Smooth muscle cell (in vitro differentiated cells): ENCODE measurements at regions not wholly inside any gene's neighbourhood (a gene's known extent, or its start where the extent isn't known, plus 50 kb on each side); places are given as distances from the start of the nearest gene placed in this dataset.

ENCODE experiments used
- DNase-seq: peaks from one replicate; lab custom pipeline; 2025; ENCODE audit not compliant: unreplicated experiment; lab: John Stamatoyannopoulos, UW
- H2AFZ ChIP-seq: fragments of 200-600 bp; sonication (generic); 2 replicates; pipeline ENCODE4 v1.6.0; 2016; ENCODE audit warnings: antibody characterized with exemption, low read depth, mild to moderate bottlenecking
- H3F3A ChIP-seq: fragments of 200-600 bp; sonication (generic); 2 replicates; pipeline ENCODE4 v1.6.0; 2017; ENCODE audit warnings: antibody characterized with exemption, low read depth
- H3K27ac ChIP-seq: fragments of 200-600 bp; sonication (generic); 2 replicates; pipeline ENCODE4 v1.5.1; 2016; ENCODE audit warnings: low read depth, mild to moderate bottlenecking
- H3K27me3 ChIP-seq: fragments of 200-600 bp; sonication (generic); 2 replicates; pipeline ENCODE4 v1.6.1; 2016; ENCODE audit warnings: low read depth, mild to moderate bottlenecking
- H3K36me3 ChIP-seq: fragments of 200-600 bp; sonication (generic); 2 replicates; pipeline ENCODE4 v1.5.1; 2016; ENCODE audit warnings: low read depth
- H3K4me1 ChIP-seq: fragments of 200-600 bp; sonication (generic); 2 replicates; pipeline ENCODE4 v1.5.1; 2016; ENCODE audit warnings: low read depth
- H3K4me2 ChIP-seq: fragments of 200-600 bp; sonication (generic); 2 replicates; pipeline ENCODE4 v1.6.0; 2016; ENCODE audit warnings: mild to moderate bottlenecking
- H3K4me3 ChIP-seq: fragments of 200-600 bp; sonication (generic); 2 replicates; pipeline ENCODE4 v1.5.1; 2016; ENCODE audit warnings: mild to moderate bottlenecking
- H3K79me2 ChIP-seq: fragments of 200-600 bp; sonication (generic); 2 replicates; pipeline ENCODE4 v1.6.0; 2016; ENCODE audit warnings: low read depth, mild to moderate bottlenecking
- H3K9ac ChIP-seq: fragments of 200-600 bp; sonication (generic); 2 replicates; pipeline ENCODE4 v1.6.0; 2016; ENCODE audit warnings: low read depth
- H3K9me3 ChIP-seq: fragments of 200-600 bp; sonication (generic); replicated peaks from 2 replicates; pipeline ENCODE4 v1.5.1; 2016; ENCODE audit warnings: low read depth
- H4K20me1 ChIP-seq: fragments of 200-600 bp; sonication (generic); 2 replicates; pipeline ENCODE4 v1.6.0; 2016; ENCODE audit warnings: low read depth
- WGBS: methylation state at CpG from one replicate; pipeline ENCODE4 v1.1.7; 2016; ENCODE audit warnings: low lambda C conversion rate; 5-methylcytosine and 5-hydroxymethylcytosine counted together
- TF ChIP-seq, protein P1 (sequence below): fragments of 200-600 bp; sonication (generic); IDR thresholded peaks from 2 replicates; pipeline ENCODE4 v1.5.1; 2017; ENCODE audit warnings: borderline replicate concordance, mild to moderate bottlenecking, antibody characterized with exemption; ENCODE audit not compliant: insufficient read depth, poor library complexity, severe bottlenecking

DNA sequence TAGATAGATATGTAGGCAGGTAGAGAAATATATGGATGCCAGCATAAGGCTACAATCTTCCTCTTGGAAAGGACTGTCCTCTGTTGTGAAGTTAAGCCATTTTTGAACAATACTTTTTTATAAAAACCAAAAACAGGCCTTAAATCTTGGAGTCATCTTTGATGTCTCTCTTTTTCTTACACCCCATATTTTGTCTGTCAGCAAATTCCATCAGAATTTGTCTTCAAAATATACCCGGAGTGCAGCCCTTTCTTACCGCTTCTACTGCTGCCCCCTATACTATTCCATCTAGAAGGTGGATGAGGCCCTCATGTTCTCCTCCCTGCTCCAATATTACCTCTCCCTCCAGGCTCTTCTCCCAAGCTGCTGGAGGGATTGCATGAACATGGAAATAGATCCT is 326.5 kb downstream of the HAPSTR1 start:
- 91% methylated on average over 2 of the region's 2 CpGs for WGBS
- no peaks in the 10 kb centered on the region for H3K36me3 ChIP-seq
- peaks cover 20% of the 10 kb centered on the region for H3K27me3 ChIP-seq
- H3K4me3 ChIP-seq, result no peak overlapping the region
- TF ChIP-seq, protein P1, sequence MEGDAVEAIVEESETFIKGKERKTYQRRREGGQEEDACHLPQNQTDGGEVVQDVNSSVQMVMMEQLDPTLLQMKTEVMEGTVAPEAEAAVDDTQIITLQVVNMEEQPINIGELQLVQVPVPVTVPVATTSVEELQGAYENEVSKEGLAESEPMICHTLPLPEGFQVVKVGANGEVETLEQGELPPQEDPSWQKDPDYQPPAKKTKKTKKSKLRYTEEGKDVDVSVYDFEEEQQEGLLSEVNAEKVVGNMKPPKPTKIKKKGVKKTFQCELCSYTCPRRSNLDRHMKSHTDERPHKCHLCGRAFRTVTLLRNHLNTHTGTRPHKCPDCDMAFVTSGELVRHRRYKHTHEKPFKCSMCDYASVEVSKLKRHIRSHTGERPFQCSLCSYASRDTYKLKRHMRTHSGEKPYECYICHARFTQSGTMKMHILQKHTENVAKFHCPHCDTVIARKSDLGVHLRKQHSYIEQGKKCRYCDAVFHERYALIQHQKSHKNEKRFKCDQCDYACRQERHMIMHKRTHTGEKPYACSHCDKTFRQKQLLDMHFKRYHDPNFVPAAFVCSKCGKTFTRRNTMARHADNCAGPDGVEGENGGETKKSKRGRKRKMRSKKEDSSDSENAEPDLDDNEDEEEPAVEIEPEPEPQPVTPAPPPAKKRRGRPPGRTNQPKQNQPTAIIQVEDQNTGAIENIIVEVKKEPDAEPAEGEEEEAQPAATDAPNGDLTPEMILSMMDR, result no peak
- no peak for DNase-seq
- H3K9me3 ChIP-seq, result no peaks in the 10 kb centered on the region
- H3K4me2 ChIP-seq, result no peak overlapping the region
- no peaks in the 10 kb centered on the region for H3K4me1 ChIP-seq
- H3K9ac ChIP-seq, result no peak overlapping the region
- H3F3A ChIP-seq, result no peaks in the 10 kb centered on the region
- no peaks in the 10 kb centered on the region for H4K20me1 ChIP-seq
- H3K27ac ChIP-seq, result no peak overlapping the region
- no peaks in the 10 kb centered on the region for H3K79me2 ChIP-seq
- no peak overlapping the region for H2AFZ ChIP-seq

DNA sequence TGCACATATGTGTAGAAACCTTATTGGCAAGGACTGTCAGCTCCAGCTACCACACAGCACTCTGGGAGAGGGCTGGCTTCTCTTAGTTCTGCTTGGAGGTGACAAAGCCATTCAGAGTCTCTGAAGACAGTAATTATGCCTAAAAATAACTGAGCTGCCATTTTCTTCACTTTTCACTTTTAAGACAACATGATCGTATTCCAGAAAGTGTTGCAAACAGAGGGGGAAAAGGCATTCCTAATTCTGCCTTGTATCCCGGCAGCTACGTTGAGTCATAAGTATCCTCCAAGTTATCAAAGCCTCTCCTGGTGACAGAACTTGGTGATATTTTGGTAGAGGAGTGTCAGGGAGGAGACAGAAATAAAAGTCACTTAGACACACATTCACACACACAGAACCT is 327.7 kb downstream of the HAPSTR1 start:
- DNase-seq, result no peak
- WGBS, result 75% methylated on average over 3 of the region's 3 CpGs
- H3K27ac ChIP-seq, result no peak overlapping the region
- H4K20me1 ChIP-seq, result no peaks in the 10 kb centered on the region
- no peaks in the 10 kb centered on the region for H3F3A ChIP-seq
- no peak overlapping the region for H3K9ac ChIP-seq
- H3K4me1 ChIP-seq, result no peaks in the 10 kb centered on the region
- H3K4me2 ChIP-seq, result no peak overlapping the region
- H2AFZ ChIP-seq, result no peak overlapping the region
- H3K27me3 ChIP-seq, result peaks cover 7% of the 10 kb centered on the region
- H3K36me3 ChIP-seq, result no peaks in the 10 kb centered on the region
- H3K79me2 ChIP-seq, result no peaks in the 10 kb centered on the region
- H3K4me3 ChIP-seq, result no peak overlapping the region
- TF ChIP-seq, protein P1, result no peak
- H3K9me3 ChIP-seq, result no peaks in the 10 kb centered on the region

GRCh38 chr16:9422762-9423513 is 331.5 kb downstream of the HAPSTR1 start:
- H3K27me3 ChIP-seq, result peaks cover 3% of the 10 kb centered on the region
- H3F3A ChIP-seq, result no peaks in the 10 kb centered on the region
- H3K4me1 ChIP-seq, result no peaks in the 10 kb centered on the region
- no peaks in the 10 kb centered on the region for H3K9me3 ChIP-seq
- TF ChIP-seq, protein P1, result no peak
- H3K36me3 ChIP-seq, result no peaks in the 10 kb centered on the region
- no peak overlapping the region for H3K9ac ChIP-seq
- H4K20me1 ChIP-seq, result no peaks in the 10 kb centered on the region
- no peak overlapping the region for H3K4me2 ChIP-seq
- H3K27ac ChIP-seq, result no peak overlapping the region
- H2AFZ ChIP-seq, result no peak overlapping the region
- WGBS, result 92% methylated on average over 7 of the region's 7 CpGs
- no peak for DNase-seq
- no peaks in the 10 kb centered on the region for H3K79me2 ChIP-seq
- H3K4me3 ChIP-seq, result no peak overlapping the region

DNA sequence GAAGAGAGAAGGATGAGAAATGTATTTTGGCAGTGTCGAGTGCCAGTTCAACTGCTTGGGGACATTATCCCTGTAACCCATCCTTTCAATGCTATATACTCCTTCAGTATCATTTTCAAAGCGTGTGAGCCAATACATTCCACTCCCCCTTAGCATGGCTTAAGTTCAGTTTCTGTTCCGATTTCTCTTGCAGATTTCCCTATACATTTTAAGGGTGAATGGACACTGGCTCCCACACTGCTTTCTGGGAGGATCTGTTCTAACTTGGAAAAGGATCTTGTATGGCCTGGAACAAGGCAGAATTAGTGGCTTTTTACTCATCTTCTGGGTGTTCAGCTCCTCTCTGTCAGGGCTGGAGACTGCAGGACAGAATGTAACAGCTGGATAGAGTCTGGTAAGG is 333.8 kb downstream of the HAPSTR1 start:
- no peak overlapping the region for H3K9ac ChIP-seq
- H4K20me1 ChIP-seq, result no peaks in the 10 kb centered on the region
- H3K4me3 ChIP-seq, result no peak overlapping the region
- no peak for DNase-seq
- H3K4me1 ChIP-seq, result no peaks in the 10 kb centered on the region
- H3K9me3 ChIP-seq, result no peaks in the 10 kb centered on the region
- peaks cover 9% of the 10 kb centered on the region for H3K27me3 ChIP-seq
- H3K79me2 ChIP-seq, result no peaks in the 10 kb centered on the region
- no peak overlapping the region for H2AFZ ChIP-seq
- no peaks in the 10 kb centered on the region for H3F3A ChIP-seq
- no peak overlapping the region for H3K4me2 ChIP-seq
- no peaks in the 10 kb centered on the region for H3K36me3 ChIP-seq
- no peak overlapping the region for H3K27ac ChIP-seq
- 78% methylated on average over 3 of the region's 3 CpGs for WGBS
- TF ChIP-seq, protein P1, result no peak
